GM19025 (cell line): ENCODE measurements at regions not wholly inside any gene's neighbourhood (a gene's known extent, or its start where the extent isn't known, plus 50 kb on each side); places are given as distances from the start of the nearest gene placed in this dataset.

Source experiments
- ATAC-seq: cut with Tn5 transposase; IDR thresholded peaks from one replicate; pipeline ENCODE4 v1.9.1; 2021; ENCODE audit warnings: mild to moderate bottlenecking, low read depth, moderate library complexity; ENCODE audit not compliant: unreplicated experiment

GRCh38 chr5:164713682-164714081 lies 1208.3 kb downstream of the MAT2B start:
- ATAC-seq = no peak

GRCh38 chr5:164721116-164721515 lies 1215.7 kb downstream of the MAT2B start:
- ATAC-seq = no peak

GRCh38 chr5:164721656-164722055 lies 1216.2 kb downstream of the MAT2B start:
- no peak for ATAC-seq

GRCh38 chr5:164722702-164723101 lies 1217.3 kb downstream of the MAT2B start:
- ATAC-seq = no peak

DNA sequence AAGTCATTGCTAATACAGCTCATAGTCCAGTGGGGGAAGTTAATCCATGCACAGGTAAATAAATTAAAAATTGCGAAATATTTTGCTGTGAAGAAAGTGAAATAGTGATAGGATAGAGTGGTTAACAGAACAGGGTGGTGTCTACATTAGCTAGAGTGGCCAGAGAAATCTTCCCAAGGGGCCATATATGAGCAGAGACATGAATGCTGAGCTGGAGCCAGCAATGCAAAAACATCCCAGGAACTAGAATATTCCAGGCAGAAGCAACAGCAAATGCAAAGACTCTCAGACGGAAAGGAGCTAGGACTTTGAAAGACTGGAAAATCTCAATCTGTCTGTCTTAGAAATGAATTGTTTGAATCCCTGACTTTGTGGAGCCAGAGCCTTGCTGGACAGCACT lies 1221.6 kb downstream of the MAT2B start:
- ATAC-seq = no peak

DNA sequence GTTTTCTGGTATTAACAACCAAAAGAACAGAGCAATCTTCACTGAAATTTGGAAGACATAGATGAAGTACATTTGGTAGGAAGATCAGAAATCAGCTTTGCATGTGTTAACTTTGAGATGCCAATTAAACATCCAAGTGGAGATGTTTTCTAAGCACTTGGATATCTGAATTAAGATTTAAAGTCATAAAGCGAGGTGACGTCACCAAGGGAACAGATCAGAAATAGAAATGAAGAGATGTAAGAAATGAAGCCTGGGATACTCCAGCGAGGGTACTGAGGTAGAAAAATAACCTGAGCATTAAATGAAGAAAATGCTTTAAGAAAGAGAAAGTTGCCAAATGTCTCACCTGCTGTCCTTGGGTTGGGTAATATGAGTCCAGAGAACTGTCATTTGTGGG lies 1223.3 kb downstream of the MAT2B start:
- ATAC-seq = no peak

GRCh38 chr5:164735334-164735733 lies 1229.9 kb downstream of the MAT2B start:
- ATAC-seq = no peak

GRCh38 chr5:164741376-164741775 lies 1236.0 kb downstream of the MAT2B start:
- peak; percentile 29 for ATAC-seq

DNA sequence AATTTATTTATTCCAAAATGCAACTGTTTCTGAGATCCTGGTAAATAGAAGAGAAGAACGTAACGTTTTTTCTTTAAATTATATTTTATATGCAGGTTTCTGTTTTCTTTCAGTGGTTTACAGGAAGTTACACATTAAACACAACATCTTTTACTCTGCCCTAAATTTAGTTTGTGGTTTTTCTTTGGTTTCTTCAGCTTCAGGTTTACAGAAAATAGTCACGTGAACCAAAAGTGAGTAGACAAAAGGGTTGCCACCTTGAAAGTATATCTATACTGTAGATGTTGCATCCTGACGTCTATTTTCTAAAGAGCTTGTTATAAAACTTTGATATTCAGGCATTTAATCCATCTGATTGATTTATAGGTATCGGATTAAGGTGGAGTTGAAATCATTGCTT lies 1236.6 kb downstream of the MAT2B start:
- ATAC-seq = peak; percentile 88

GRCh38 chr5:164746723-164747122 lies 1241.3 kb downstream of the MAT2B start:
- no peak for ATAC-seq

- ATAC-seq = no peak
Measured at GRCh38 chr5:164747371-164747770, 1242.0 kb downstream of the MAT2B start.

- ATAC-seq = peak; percentile 85
Measured at GRCh38 chr5:164748861-164749260, 1243.4 kb downstream of the MAT2B start.

DNA sequence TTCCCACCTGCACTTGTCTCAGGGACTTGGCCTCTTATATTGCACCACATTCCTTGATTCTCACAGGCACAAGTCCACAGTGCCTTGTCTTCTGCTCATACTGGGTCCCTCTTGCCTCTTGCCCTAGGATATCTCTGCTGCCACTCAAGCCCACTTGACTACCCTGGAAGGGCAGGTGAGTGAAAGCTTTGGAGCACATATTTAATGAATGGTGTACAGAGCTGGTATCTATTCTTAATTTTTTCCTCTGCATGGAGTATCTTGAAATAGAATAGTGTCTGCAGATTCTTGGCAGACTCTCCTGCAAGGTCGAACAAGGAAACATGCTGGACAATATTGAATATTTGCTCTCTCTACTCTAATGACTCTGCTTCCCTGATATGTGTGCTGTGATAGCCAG lies 1248.0 kb downstream of the MAT2B start:
- ATAC-seq = no peak

- ATAC-seq = no peak
Measured at GRCh38 chr5:164763206-164763605, 1257.8 kb downstream of the MAT2B start.

- peak; percentile 61 for ATAC-seq
Measured at GRCh38 chr5:164772122-164772521, 1266.7 kb downstream of the MAT2B start.

- ATAC-seq = no peak
Measured at GRCh38 chr5:164784230-164784629, 1278.8 kb downstream of the MAT2B start.

GRCh38 chr5:164798110-164798509 lies 1292.7 kb downstream of the MAT2B start:
- ATAC-seq = no peak

GRCh38 chr5:164799391-164799790 lies 1294.0 kb downstream of the MAT2B start:
- ATAC-seq = peak; percentile 77

DNA sequence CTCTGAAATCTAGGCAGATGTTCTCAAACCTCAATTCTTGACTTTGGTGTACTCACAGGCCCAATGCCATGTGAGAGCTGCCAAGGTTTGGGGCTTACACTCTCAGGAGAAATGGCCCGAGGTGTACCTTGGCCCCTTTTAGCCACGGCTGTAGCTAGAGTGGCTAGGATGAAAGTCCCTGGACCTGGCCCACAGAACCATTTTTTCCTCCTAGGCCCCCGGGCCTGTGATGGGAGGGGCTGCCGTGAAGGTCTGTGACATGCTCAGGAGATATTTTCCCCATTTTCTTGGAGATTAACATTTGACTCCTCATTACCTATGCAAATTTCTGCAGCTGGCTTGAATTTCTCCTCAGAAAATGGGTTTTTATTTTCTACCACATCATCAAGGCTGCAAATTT lies 1296.5 kb downstream of the MAT2B start:
- no peak for ATAC-seq

GRCh38 chr5:164809821-164810220 lies 1304.4 kb downstream of the MAT2B start:
- no peak for ATAC-seq

GRCh38 chr5:164818445-164818844 lies 1313.0 kb downstream of the MAT2B start:
- no peak for ATAC-seq

GRCh38 chr5:164824671-164825070 lies 1319.3 kb downstream of the MAT2B start:
- ATAC-seq = no peak

DNA sequence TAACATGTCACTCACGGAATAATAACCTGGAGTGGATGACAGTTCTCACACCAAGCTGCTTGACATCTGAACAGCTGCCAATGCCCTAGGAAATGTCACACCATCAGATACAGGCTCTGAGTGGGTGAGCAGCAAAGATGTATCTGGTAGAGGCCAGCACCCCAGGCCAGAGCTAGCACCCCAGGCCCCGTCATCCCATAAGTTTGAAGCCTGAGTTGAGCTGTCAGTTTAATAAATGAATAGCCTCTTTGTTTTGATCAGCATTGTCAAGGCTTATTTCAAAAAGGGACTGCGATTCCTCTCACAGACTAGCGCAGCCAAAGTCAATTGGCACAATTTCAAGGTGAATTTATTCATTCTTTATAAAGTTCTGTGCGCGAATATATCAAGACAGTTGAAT lies 1327.1 kb downstream of the MAT2B start:
- no peak for ATAC-seq
